Testis (tissue), 2 donors: ENCODE measurements at regions not wholly inside any gene's neighbourhood (a gene's known extent, or its start where the extent isn't known, plus 50 kb on each side); places are given as distances from the start of the nearest gene placed in this dataset.

Experiments used
- DNase-seq: peaks from one replicate; pipeline ENCODE4 v3.0.0-alpha.2; 2019
- H3K27ac ChIP-seq, 2 donors: fragments of 200-600 bp; sonication (generic); one replicate each; pipeline ENCODE4 v1.5.1; 2019
- H3K27me3 ChIP-seq: fragments of 200-600 bp; sonication (generic); one replicate; pipeline ENCODE4 v1.5.1; 2019
- H3K36me3 ChIP-seq: fragments of 200-600 bp; sonication (generic); one replicate; pipeline ENCODE4 v1.5.1; 2017; ENCODE audit warnings: low read depth; ENCODE audit errors: missing control alignments
- H3K4me1 ChIP-seq: fragments of 200-600 bp; sonication (generic); one replicate; pipeline ENCODE4 v1.5.1; 2019
- H3K4me3 ChIP-seq, 2 donors: fragments of 200-600 bp; sonication (generic); one replicate each; pipeline ENCODE4 v1.5.1; 2017 to 2019
- H3K9me3 ChIP-seq: fragments of 200-600 bp; sonication (generic); one replicate; pipeline ENCODE4 v1.5.1; 2017
- CTCF ChIP-seq, 3 experiments: fragments of 450-650 bp in 2 of 3; fragments of 200-600 bp in 1 of 3; sonication (generic) in 1 of 3; IDR thresholded peaks; one replicate each; pipeline ENCODE4 v1.5.1; 2016 to 2019; ENCODE audit warnings: antibody characterized with exemption in 3 of 3, mild to moderate bottlenecking in 2 of 3, moderate library complexity in 1 of 3
- POLR2A ChIP-seq: fragments of 450-650 bp; IDR thresholded peaks from one replicate; pipeline ENCODE4 v1.6.1; 2017; ENCODE audit warnings: antibody characterized with exemption, mild to moderate bottlenecking, moderate library complexity
- WGBS, 2 donors: methylation state at CpG; one replicate each; pipeline ENCODE4 v1.1.5; 2018; 5-methylcytosine and 5-hydroxymethylcytosine counted together
- intact Hi-C: fragments of 100-400 bp; cut with DNase I; formaldehyde crosslinking; loops from one replicate; pipeline ENCODE4 v1.15.1; 2023; ENCODE audit warnings: low total_unique reads

- H3K36me3 ChIP-seq = no peaks in the 10 kb centered on the region
- no peak overlapping the region for H3K27ac ChIP-seq
- intact Hi-C loops = no loop called here
- no peaks in the 10 kb centered on the region for H3K4me1 ChIP-seq
- TF ChIP-seq CTCF (IDR thresholded peaks at IDR 0.05) (no peak), POLR2A (no peak)
- H3K27me3 ChIP-seq = no peaks in the 10 kb centered on the region
- 89 to 92% methylated on average over 15 of the region's 15 CpGs for WGBS, 2 donors
- no peak for DNase-seq
- H3K9me3 ChIP-seq = no peaks in the 10 kb centered on the region
- no peak overlapping the region for H3K4me3 ChIP-seq
Measured at GRCh38 chr14:101039031-101039754, 135.7 kb upstream of the RTL1 start.

- TF ChIP-seq POLR2A = no peak
- no peak for TF ChIP-seq CTCF (IDR thresholded peaks at IDR 0.05)
- no peaks in the 10 kb centered on the region for H3K36me3 ChIP-seq
- no peak overlapping the region for H3K4me3 ChIP-seq
- H3K9me3 ChIP-seq = no peaks in the 10 kb centered on the region
- no peaks in the 10 kb centered on the region for H3K4me1 ChIP-seq
- no peak overlapping the region for H3K27ac ChIP-seq
- 92 to 93% methylated on average over 13 to 15 of the region's 15 CpGs for WGBS, 2 donors
- no peak for DNase-seq
- H3K27me3 ChIP-seq = no peaks in the 10 kb centered on the region
- intact Hi-C loops = no loop called here
Measured at GRCh38 chr14:101039755-101040138, 136.2 kb upstream of the RTL1 start.

- Histone ChIP-seq H3K27me3 (no peaks in the 10 kb centered on the region), H3K36me3 (no peaks in the 10 kb centered on the region), H3K27ac (no peak overlapping the region), H3K4me3 (no peak overlapping the region), H3K9me3 (no peaks in the 10 kb centered on the region), H3K4me1 (no peaks in the 10 kb centered on the region)
- TF ChIP-seq POLR2A (no peak), CTCF (IDR thresholded peaks at IDR 0.05) (no peak)
- intact Hi-C loops = no loop called here
- WGBS, 2 donors = 86 to 90% methylated on average over 21 of the region's 21 CpGs
- DNase-seq = no peak
Measured at GRCh38 chr14:101040538-101041442, 137.3 kb upstream of the RTL1 start.

GRCh38 chr14:101043891-101044290, 140.4 kb upstream of the RTL1 start:
- no peak overlapping the region for H3K4me3 ChIP-seq
- no peak for DNase-seq
- WGBS, 2 donors = 94% methylated on average over 5 to 9 of the region's 9 CpGs

More at GRCh38 chr14:101043891-101044290, 140.4 kb upstream of the RTL1 start:
- intact Hi-C loops = no loop called here
- H3K4me1 ChIP-seq = no peaks in the 10 kb centered on the region
- H3K27ac ChIP-seq = no peak overlapping the region
- H3K27me3 ChIP-seq = no peaks in the 10 kb centered on the region
- TF ChIP-seq POLR2A = no peak
- no peak for TF ChIP-seq CTCF (IDR thresholded peaks at IDR 0.05)
- H3K9me3 ChIP-seq = no peaks in the 10 kb centered on the region
- no peaks in the 10 kb centered on the region for H3K36me3 ChIP-seq
